HG02885 (cell line): ENCODE measurements at regions not wholly inside any gene's neighbourhood (a gene's known extent, or its start where the extent isn't known, plus 50 kb on each side); places are given as distances from the start of the nearest gene placed in this dataset.

ENCODE experiments used
- ATAC-seq: cut with Tn5 transposase; IDR thresholded peaks from one replicate; pipeline ENCODE4 v1.9.1; 2021; ENCODE audit warnings: mild to moderate bottlenecking; ENCODE audit not compliant: unreplicated experiment, poor library complexity

DNA sequence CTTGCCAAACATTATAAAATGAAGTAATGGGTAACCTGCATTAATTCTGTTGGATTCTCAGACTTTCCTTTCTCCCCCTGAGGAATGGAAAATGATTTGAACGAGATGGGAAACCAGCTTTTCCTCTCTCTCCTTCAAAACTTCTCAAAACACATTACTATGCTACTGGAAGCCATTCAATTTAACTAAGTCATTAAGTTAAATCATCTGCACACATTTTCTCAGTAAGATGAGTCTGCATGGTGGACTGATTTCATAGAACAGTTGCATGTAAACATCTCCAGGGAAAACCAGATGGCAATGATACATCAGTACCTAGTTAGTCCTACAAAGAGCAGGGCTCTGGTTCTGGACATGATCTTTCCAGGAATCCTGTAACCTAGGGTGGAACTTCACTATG lies 59.9 kb downstream of the BMP4 start:
- ATAC-seq: no peak

DNA sequence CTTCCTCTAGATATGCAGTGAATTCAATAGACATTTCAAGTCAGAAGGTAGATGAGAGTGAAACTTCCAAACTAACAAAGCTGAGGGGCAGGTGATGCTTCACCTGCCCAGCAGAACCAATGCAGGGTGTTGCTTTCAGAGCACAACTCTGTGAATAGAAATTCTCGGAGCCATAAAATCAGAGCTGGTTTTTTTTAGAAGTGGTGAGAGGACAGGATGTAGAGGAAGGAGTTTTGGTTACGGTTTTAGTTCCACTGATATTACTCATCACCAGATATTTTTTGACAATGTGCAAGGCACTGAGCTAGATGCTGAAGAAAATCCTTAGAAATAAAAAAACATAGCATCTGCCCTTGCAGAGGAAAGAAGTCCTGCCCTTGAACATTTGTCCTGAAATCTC lies 62.2 kb downstream of the BMP4 start:
- ATAC-seq: peak; percentile 85

GRCh38 chr14:53893374-53893773 lies 63.3 kb downstream of the BMP4 start:
- no peak for ATAC-seq

- no peak for ATAC-seq
Observed at GRCh38 chr14:53890611-53891101, 66.0 kb downstream of the BMP4 start.

GRCh38 chr14:53888535-53889386 lies 67.9 kb downstream of the BMP4 start:
- ATAC-seq: no peak

DNA sequence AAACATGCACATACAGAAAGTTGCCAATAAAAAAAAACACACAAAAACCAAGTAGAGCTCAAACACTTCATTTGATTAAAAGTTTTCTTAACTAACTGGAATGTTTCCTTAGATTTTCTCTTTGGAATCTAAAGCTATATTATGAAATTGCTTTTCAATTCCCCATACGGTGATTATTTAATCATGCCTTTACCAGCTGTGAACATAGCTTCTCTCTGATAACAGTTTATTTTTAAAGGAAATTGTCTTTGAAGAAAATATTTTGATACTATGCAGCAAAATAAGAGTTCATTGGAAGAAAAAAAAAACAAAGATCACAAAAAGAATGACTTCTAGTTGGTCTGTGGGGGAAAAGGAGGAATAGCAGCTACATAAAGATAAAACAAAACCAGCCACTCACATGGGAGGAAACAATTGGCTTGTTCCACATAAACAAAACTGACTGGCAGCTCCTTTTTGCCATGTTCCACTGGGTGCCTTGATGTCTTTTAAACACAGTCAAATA lies 71.4 kb downstream of the BMP4 start:
- ATAC-seq: no peak

GRCh38 chr14:53884601-53885000 lies 72.0 kb downstream of the BMP4 start:
- no peak for ATAC-seq

DNA sequence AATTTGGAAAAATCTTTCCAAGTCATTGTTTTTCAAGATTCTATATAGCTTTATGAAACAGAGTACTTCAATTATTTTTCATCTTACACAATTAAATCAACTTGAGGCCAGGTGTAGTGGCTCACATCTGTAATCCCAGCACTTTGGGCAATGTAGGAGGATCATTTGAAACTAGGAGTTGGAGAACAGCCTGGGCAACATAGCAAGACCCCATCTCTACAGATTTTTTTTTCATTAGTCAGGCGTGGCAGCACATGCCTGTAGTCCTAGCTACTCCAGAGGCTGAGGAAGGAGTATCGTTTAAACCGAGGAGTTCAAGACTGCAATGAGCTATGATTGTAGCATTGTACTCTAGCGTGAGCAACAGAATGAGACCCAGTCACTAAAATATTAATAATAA lies 72.9 kb downstream of the BMP4 start:
- no peak for ATAC-seq

DNA sequence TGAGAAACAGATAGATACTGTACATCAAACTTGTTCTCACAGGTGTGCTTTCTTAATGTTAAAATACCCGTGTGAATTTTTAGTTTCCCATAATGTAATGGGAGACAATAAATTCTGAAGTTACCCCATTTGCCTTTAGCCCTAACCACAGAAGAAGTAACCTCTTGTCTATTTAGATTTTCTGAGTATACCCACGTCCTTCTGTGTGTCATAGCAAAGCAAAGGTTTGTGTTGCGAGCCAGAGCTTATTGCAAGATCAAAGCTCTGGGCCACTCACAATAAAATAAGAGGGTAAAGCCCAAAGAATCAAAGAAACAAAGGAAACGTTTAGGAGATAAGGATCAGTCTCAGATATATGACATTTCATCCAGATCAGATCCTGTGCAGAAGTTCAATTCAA lies 73.9 kb downstream of the BMP4 start:
- ATAC-seq: no peak

DNA sequence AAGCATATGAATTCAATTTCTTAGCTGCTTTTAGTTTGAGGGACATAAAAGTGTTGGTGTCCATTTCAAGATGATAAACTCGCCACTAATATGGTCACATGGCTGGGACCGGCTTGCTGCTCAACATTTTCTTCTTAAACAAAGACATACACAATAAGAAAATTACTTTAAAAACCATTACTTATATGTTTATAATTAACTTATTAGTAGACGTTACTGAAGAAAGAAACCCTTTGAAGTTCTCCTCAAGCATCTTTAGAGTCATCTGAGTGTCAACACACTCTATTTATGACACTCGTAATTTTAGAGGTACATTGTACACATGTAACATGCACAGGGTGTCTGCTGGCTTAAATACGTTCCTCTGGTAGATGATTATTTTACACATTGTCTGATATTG lies 74.7 kb downstream of the BMP4 start:
- ATAC-seq: no peak

GRCh38 chr14:53881161-53881871 lies 75.3 kb downstream of the BMP4 start:
- no peak for ATAC-seq

GRCh38 chr14:53880761-53881160 lies 75.9 kb downstream of the BMP4 start:
- ATAC-seq: no peak

GRCh38 chr14:53879747-53880146 lies 76.9 kb downstream of the BMP4 start:
- ATAC-seq: no peak

GRCh38 chr14:53879022-53879686 lies 77.5 kb downstream of the BMP4 start:
- ATAC-seq: no peak

DNA sequence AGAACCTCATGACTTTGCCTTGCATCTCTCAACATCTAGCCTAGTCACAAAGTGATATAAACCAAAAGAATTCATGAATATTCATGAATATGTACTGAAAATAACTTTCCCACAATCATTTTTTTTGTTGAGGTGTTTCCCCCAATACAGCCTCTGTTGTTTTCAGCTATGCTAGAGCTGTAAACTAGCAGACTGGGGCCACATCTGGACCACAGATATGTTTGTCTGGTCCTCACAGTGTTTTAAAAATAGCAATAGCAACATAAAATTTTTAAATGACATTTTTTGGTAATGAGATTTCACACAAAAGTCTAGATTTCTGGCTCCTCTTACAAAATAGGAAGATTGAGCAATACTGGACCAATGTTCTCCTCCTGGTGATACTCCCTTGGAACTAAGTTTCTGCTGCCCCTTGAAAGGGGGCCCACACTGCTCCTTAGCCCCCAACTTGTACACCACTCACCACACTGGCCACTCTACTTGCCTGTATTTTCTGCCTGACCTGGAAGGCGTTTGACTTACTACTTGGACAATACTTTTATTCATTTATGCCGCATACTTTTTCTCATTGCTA lies 81.2 kb downstream of the BMP4 start:
- no peak for ATAC-seq

GRCh38 chr14:53874704-53875103 lies 81.9 kb downstream of the BMP4 start:
- no peak for ATAC-seq

DNA sequence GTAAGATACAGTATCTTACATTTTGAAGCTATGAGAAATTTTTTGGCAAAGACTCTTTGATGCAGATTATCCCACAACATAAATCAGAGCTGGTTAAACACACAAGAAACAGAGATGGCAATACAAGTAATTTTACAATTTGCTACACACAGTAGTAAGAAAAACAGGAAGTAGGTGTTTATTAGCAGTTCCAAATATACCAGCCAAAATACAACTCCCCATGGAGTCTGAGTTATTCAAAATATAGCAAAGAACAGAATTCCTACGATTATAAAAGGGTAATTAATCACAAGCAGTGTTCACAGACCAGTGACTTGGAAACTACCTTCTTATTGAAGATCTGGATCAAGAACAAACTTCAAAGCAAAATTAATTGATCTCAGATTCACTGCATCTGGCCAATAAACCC lies 83.9 kb downstream of the BMP4 start:
- ATAC-seq: no peak

- no peak for ATAC-seq
Observed at GRCh38 chr14:53871951-53872350, 84.7 kb downstream of the BMP4 start.

DNA sequence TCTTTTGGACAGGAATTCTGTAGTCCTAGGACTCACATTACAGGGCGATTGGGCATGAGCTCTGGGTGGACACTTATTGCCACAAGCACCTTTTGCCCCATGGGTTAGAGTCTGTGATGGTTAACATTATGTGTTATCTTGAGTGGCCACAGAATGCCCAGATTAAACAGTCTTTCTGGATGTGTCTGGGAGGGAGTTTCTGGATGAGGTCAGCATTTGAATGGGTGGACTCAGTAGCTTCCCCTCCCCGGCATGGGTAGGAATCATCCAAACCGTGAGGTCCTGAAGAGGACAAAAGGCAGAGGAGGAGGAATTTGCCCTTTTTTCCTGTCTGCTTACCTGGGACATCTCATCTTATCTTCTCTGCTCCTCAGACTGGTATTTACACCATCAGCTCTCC lies 85.6 kb downstream of the BMP4 start:
- no peak for ATAC-seq

GRCh38 chr14:53865711-53866110 lies 90.9 kb downstream of the BMP4 start:
- no peak for ATAC-seq

DNA sequence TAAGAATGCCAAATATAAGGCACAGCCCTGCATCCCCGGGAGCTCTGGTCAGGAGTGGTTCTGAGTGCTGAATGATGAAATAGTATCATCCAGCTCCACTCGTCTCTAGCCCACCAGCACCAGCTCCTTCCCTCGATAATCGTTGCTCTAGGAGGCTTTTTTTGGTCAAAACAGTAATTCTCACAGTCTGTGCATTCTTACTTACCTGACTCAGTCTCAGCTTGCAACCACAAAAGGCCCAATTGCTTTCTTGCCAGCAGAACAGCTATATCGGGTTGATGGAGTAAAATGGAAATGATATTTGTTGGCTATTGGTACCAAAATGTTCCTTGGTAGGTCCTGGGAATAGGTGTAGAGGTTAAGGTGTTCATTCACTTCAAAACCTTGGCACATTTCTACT lies 94.8 kb downstream of the BMP4 start:
- no peak for ATAC-seq
